Pancreas (tissue), 10 donors: ENCODE measurements at regions not wholly inside any gene's neighbourhood (a gene's known extent, or its start where the extent isn't known, plus 50 kb on each side); places are given as distances from the start of the nearest gene placed in this dataset.

ENCODE experiments used
- ATAC-seq, 4 donors: fragments of 200-7000 bp; cut with Tn5 transposase; one replicate each; pipeline versions ENCODE4 v1.8.0 to v1.9.1; 2020; ENCODE audit warnings: mild to moderate bottlenecking in 4 of 4, moderate library complexity in 4 of 4
- DNase-seq, 6 donors: peaks; one replicate each; pipeline ENCODE4 v3.0.0-alpha.2; 2020
- FAIRE-seq: peaks from 2 replicates; lab custom pipeline; 2012; peaks lifted over from hg19 to GRCh38; lab: Jason Lieb, UNC
- H3K27ac ChIP-seq, 4 donors: fragments of 200-600 bp; sonication (generic); 1 replicate in 3 of 4; 2 replicates in 1 of 4; pipeline versions ENCODE4 v1.5.0 to v1.8.0; 2020
- H3K27me3 ChIP-seq, 4 donors: fragments of 200-600 bp; one replicate each; pipeline ENCODE4 v1.8.0; 2021
- H3K36me3 ChIP-seq, 3 donors: fragments of 200-600 bp; sonication (generic) in 1 of 3; one replicate each; pipeline versions ENCODE4 v1.5.0 to v1.8.0; 2020 to 2021
- H3K4me1 ChIP-seq, 3 donors: fragments of 200-600 bp; one replicate each; pipeline ENCODE4 v1.8.0; 2021
- H3K4me3 ChIP-seq, 4 donors: fragments of 200-600 bp; sonication (generic) in 2 of 4; one replicate each; pipeline versions ENCODE4 v1.5.0 to v1.8.0; 2020 to 2021
- H3K9me3 ChIP-seq, 4 donors: fragments of 200-600 bp; one replicate each; pipeline ENCODE4 v1.8.0; 2021
- CTCF ChIP-seq, 4 donors: fragments of 200-600 bp; sonication (generic) in 3 of 4; IDR thresholded peaks; one replicate each; pipeline versions ENCODE4 v1.5.0 to v1.8.0; 2021; ENCODE audit warnings: antibody characterized with exemption in 4 of 4
- WGBS, 2 donors: extraction: QIAGEN DNeasy Blood & Tissue Kit; methylation state at CpG; one replicate each; pipeline ENCODE4 v1.1.7; 2013; 5-methylcytosine and 5-hydroxymethylcytosine counted together
- intact Hi-C, 3 donors: fragments of 100-400 bp; cut with DNase I; formaldehyde crosslinking; loops; one replicate each; pipeline versions ENCODE4 v1.11.1 to v1.14.2; 2022
- donor health status: healthy with polysubstance abuse.
- donor health status: DM: no; HTN: no; CAD: no; lungs with moderate emphysema.
- donor health status: DM: no; HTN: no; CAD: no.
- donor health status: control.
- donor health status: control.
- donor health status: Bipolar disorder and iron deficiency.
- donor health status: DM: yes; HTN: yes; CAD: no.
- donor health status: DM: no; HTN: no; CAD: no.
- donor health status: DM: no; HTN: no; CAD: no.
- donor health status: DM: yes; HTN: yes; CAD: no.

- FAIRE-seq = no peak
- 90 to 92% methylated on average over 6 of the region's 6 CpGs for WGBS, 2 donors
- no peak overlapping the region for H3K4me3 ChIP-seq
Observed at GRCh38 chr3:6035626-6036025, 825.3 kb upstream of the GRM7 start.

GRCh38 chr3:6039971-6040370 lies 820.9 kb upstream of the GRM7 start:
- intact Hi-C loops = no loop called here
- WGBS, 2 donors = 92 to 93% methylated on average over 3 of the region's 3 CpGs

More at GRCh38 chr3:6035626-6036025, 825.3 kb upstream of the GRM7 start:
- peak in 1 of 6 donors; percentile 21 for DNase-seq
- no peak for ATAC-seq
- no peak for TF ChIP-seq CTCF (IDR thresholded peaks at IDR 0.05)
- Histone ChIP-seq H3K9me3 (no peaks in the 10 kb centered on the region), H3K27ac (no peak overlapping the region), H3K36me3 (no peaks in the 10 kb centered on the region), H3K4me1 (no peaks in the 10 kb centered on the region), H3K27me3 (no peaks in the 10 kb centered on the region)
- intact Hi-C loops = no loop called here

GRCh38 chr3:6041894-6042293 lies 819.0 kb upstream of the GRM7 start:
- Histone ChIP-seq H3K27ac (no peak overlapping the region), H3K9me3 (no peaks in the 10 kb centered on the region), H3K4me1 (no peaks in the 10 kb centered on the region), H3K36me3 (no peaks in the 10 kb centered on the region), H3K4me3 (no peak overlapping the region), H3K27me3 (no peaks in the 10 kb centered on the region)
- no peak for TF ChIP-seq CTCF (IDR thresholded peaks at IDR 0.05)
- 0 to 15% methylated on average over 1 of the region's 1 CpG for WGBS, 2 donors
- intact Hi-C loops = no loop called here
- no peak for DNase-seq
- peak in 2 of 4 donors; percentile 70 to 78 for ATAC-seq
- FAIRE-seq = no peak

More at GRCh38 chr3:6039971-6040370, 820.9 kb upstream of the GRM7 start:
- Histone ChIP-seq H3K27me3 (no peaks in the 10 kb centered on the region), H3K36me3 (no peaks in the 10 kb centered on the region), H3K27ac (no peak overlapping the region), H3K4me3 (no peak overlapping the region), H3K9me3 (no peaks in the 10 kb centered on the region), H3K4me1 (no peaks in the 10 kb centered on the region)
- no peak for FAIRE-seq
- no peak for DNase-seq
- TF ChIP-seq CTCF (IDR thresholded peaks at IDR 0.05) = no peak
- ATAC-seq = no peak

- H3K27me3 ChIP-seq = no peaks in the 10 kb centered on the region
- H3K9me3 ChIP-seq = peaks cover 0 to 2% (median 0%) of the 10 kb centered on the region in 4 donors
- no peak for ATAC-seq
- no peak overlapping the region for H3K27ac ChIP-seq
- no peaks in the 10 kb centered on the region for H3K36me3 ChIP-seq
- no peaks in the 10 kb centered on the region for H3K4me1 ChIP-seq
- intact Hi-C loops = no loop called here
- no peak for DNase-seq
- TF ChIP-seq CTCF (IDR thresholded peaks at IDR 0.05) = no peak
- WGBS, 2 donors = 91 to 93% methylated on average over 2 of the region's 2 CpGs
- FAIRE-seq = no peak
- no peak overlapping the region for H3K4me3 ChIP-seq
Observed at GRCh38 chr3:6047016-6047415, 813.9 kb upstream of the GRM7 start.

GRCh38 chr3:6060251-6060650 lies 800.7 kb upstream of the GRM7 start:
- WGBS, 2 donors = 91 to 100% methylated on average over 1 of the region's 1 CpG
- TF ChIP-seq CTCF (IDR thresholded peaks at IDR 0.05) = no peak
- H3K27ac ChIP-seq = no peak overlapping the region
- H3K4me3 ChIP-seq = no peak overlapping the region
- ATAC-seq (no peak), FAIRE-seq (no peak), DNase-seq (no peak)
- intact Hi-C loops = no loop called here
- H3K9me3 ChIP-seq = no peaks in the 10 kb centered on the region
- no peaks in the 10 kb centered on the region for H3K36me3 ChIP-seq
- H3K4me1 ChIP-seq = no peaks in the 10 kb centered on the region
- no peaks in the 10 kb centered on the region for H3K27me3 ChIP-seq
